ENCODE measurements at regions not wholly inside any gene's neighbourhood (a gene's known extent, or its start where the extent isn't known, plus 50 kb on each side); places are given as distances from the start of the nearest gene placed in this dataset.

DNA sequence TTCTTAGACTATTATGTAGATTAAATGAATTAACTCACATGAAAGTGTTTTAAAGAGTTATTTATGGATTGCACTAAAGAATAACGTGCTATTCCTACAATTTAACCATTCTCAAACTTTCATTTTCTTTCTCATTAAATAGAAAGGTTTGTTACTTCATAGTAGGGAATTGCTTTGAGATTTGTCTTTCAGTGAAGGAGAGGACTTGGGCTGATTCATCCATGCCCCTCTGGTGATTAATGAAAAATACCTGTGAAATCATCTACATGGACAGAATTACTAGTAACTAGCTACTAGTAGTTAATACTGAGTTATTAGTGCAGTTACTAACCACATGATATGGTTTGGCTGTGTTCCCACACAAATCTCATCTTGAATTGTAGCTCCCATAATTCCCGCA, 275.8 kb upstream of the CDH20 start:
- no peak for DNase-seq (ENCODE audit: low read depth in 2 of 2)
- H3K4me3 ChIP-seq (replicated peaks in 1 of 2; ENCODE audit: low read depth in 2 of 2, low read length in 2 of 2), result no peak overlapping the region
- TF ChIP-seq, protein P1, sequence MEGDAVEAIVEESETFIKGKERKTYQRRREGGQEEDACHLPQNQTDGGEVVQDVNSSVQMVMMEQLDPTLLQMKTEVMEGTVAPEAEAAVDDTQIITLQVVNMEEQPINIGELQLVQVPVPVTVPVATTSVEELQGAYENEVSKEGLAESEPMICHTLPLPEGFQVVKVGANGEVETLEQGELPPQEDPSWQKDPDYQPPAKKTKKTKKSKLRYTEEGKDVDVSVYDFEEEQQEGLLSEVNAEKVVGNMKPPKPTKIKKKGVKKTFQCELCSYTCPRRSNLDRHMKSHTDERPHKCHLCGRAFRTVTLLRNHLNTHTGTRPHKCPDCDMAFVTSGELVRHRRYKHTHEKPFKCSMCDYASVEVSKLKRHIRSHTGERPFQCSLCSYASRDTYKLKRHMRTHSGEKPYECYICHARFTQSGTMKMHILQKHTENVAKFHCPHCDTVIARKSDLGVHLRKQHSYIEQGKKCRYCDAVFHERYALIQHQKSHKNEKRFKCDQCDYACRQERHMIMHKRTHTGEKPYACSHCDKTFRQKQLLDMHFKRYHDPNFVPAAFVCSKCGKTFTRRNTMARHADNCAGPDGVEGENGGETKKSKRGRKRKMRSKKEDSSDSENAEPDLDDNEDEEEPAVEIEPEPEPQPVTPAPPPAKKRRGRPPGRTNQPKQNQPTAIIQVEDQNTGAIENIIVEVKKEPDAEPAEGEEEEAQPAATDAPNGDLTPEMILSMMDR (IDR thresholded peaks at IDR 0.05; ENCODE audit: low read depth, low read length), result no peak

DNA sequence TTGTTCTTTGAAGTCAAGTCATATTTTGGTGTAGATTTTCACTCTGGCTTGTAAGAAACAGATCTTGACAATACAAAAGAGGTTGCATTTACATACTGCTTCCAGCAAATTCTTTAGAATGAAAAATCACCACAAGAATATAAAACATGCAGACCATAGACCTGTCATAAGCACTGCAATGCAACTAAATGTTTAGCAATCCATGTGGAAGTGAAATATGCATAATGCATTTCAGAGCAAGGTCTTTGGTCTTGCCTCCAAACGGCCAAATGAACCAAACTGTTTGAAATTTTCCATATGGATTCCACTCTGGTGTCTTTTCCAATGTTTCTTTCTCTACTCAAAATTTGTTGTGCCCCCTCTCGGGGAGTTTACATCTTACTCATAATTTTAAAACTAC, 271.0 kb upstream of the CDH20 start:
- TF ChIP-seq, protein P1 (IDR thresholded peaks at IDR 0.05; ENCODE audit: low read depth, low read length), result no peak
- DNase-seq (ENCODE audit: low read depth in 2 of 2), result no peak
- no peak overlapping the region for H3K4me3 ChIP-seq (replicated peaks in 1 of 2; ENCODE audit: low read depth in 2 of 2, low read length in 2 of 2)

DNA sequence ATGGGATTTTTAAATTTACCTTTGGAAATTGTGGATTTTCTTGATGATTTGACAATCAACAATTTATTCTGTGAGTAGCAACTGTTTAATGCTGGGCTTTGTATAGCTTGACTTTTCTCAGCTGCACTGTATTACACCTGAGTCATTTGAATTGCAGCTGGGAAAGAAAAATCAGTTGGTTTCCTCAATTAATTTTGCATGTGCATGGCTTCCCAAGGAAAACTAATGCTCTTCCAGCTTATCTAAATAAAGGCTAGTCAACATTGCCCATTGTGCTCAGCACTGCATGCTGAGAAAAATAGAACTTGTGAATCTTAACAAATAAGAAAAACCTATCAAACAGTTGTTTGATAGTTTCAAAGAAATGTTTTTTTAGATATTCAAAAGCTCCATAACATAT, 268.3 kb upstream of the CDH20 start:
- TF ChIP-seq, protein P1 (IDR thresholded peaks at IDR 0.05; ENCODE audit: low read depth, low read length), result no peak
- no peak overlapping the region for H3K4me3 ChIP-seq (replicated peaks in 1 of 2; ENCODE audit: low read depth in 2 of 2, low read length in 2 of 2)
- DNase-seq (ENCODE audit: low read depth in 2 of 2), result no peak

DNA sequence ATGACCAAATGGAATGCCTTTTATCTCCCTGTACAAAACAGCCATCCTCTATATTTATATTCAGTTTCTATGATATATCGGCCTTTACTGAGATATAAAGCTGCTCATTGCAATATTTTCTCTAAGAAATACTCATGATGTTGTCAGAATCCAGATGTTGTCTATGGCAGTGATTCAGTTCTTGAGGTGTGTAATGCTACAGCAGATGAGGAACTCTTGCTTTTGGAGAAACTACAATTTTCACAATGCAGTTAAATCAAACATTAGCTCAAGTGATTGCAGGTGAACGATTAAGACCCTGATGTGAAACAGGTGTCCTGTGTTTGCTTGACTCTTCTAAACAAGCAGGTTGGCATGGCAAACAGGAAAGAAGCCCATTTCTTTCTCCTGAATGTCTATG, 256.2 kb upstream of the CDH20 start:
- TF ChIP-seq, protein P1 (IDR thresholded peaks at IDR 0.05; ENCODE audit: low read depth, low read length), result no peak
- H3K4me3 ChIP-seq (replicated peaks in 1 of 2; ENCODE audit: low read depth in 2 of 2, low read length in 2 of 2), result no peak overlapping the region
- no peak for DNase-seq (ENCODE audit: low read depth in 2 of 2)

DNA sequence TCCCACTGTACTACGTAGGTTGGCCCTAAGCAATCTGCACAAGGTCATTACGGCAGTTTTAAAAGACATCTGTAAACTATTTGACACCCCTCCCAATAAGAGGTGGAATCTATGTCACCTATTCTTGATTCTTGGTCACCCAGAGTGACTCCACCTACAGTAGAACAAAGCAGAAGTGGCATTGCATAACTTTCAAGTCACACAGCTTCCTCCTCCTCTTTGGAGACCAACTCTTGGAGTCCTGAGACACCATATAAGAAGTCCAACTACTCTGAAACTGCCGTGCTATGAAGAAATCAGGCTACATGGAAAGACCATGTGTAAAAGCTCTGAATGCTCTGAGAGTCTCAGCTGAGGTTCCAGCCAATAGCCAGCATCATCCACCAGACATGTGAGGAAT, 253.5 kb upstream of the CDH20 start:
- no peak overlapping the region for H3K4me3 ChIP-seq (replicated peaks in 1 of 2; ENCODE audit: low read depth in 2 of 2, low read length in 2 of 2)
- TF ChIP-seq, protein P1 (IDR thresholded peaks at IDR 0.05; ENCODE audit: low read depth, low read length), result no peak
- DNase-seq (ENCODE audit: low read depth in 2 of 2), result no peak

DNA sequence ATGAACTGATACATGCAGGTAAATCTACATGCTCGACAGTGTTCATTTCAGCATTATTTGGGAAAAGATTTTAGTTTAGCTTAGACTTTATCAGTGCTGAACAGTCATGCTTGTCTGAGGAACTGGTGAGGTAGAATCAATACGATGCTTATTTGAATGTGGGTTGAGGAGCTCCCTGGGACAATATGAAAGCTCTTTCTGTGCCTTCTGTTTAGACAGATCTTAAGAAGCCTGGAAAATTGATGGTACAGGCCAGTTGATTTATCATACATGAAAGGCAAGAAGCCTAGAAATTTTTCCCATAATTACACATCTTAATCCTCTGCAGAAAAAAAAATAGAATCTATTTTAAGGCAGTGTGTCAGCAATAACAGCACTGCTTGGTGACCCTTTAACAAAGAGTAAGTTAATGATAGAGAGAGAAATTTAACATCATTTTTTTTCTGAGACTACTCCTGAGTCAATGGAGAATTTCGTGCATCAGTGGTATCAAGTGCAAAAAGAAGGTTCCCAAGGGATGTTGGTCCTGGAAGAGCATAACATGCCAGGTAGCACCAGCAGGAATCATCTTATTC, 252.2 kb upstream of the CDH20 start:
- no peak for DNase-seq (ENCODE audit: low read depth in 2 of 2)
- H3K4me3 ChIP-seq (replicated peaks in 1 of 2; ENCODE audit: low read depth in 2 of 2, low read length in 2 of 2), result no peak overlapping the region
- TF ChIP-seq, protein P1 (IDR thresholded peaks at IDR 0.05; ENCODE audit: low read depth, low read length), result no peak

DNA sequence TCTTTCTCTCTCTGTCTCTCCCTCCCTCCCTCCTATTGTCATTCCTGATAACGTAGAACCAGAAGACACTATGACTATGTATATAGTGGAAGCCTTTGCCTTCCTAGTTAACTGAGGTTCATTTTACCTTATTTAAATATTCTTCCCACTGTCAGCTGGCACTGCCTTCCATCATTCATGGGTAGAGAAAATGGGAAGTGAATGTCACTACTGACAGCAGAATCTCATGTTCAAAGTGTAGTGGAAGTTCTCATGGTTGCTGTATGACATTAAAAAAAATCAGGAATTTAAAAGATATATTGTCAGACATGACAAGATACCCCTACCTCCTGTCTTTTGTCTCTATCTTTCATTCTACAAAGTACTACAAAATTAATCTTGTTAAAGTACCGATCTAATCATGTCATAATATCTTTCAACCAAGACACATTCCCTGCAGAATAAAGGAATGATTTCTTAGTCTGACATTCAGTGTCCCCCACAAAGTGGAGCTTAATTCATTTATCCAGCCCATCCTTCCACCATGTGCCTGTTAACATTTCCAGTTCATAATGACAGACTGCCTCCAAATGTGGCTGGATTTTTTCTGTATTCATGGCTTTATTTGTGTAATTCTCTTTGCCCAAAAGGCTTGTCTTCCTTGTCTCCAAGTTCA, 250.1 kb upstream of the CDH20 start:
- TF ChIP-seq, protein P1 (IDR thresholded peaks at IDR 0.05; ENCODE audit: low read depth, low read length), result no peak
- no peak for DNase-seq (ENCODE audit: low read depth in 2 of 2)
- no peak overlapping the region for H3K4me3 ChIP-seq (replicated peaks in 1 of 2; ENCODE audit: low read depth in 2 of 2, low read length in 2 of 2)

All from cardiac fibroblast (primary cell).